ENCODE measurements at regions not wholly inside any gene's neighbourhood (a gene's known extent, or its start where the extent isn't known, plus 50 kb on each side); places are given as distances from the start of the nearest gene placed in this dataset.

GRCh38 chr18:73927496-73927895, 220.1 kb downstream of the FBXO15 start (continued):
- no peak for TF ChIP-seq NANOG (IDR thresholded peaks at IDR 0.05; ENCODE audit: borderline replicate concordance)
- no peak for TF ChIP-seq EZH2 (IDR thresholded peaks at IDR 0.05; ENCODE audit: low read depth, unreplicated experiment)
- no peak for TF ChIP-seq EZH2phosphoT487 (IDR thresholded peaks at IDR 0.05; ENCODE audit: unreplicated experiment)
- no peak for TF ChIP-seq STAT1 (IDR thresholded peaks at IDR 0.05; ENCODE audit: unreplicated experiment)
- no peak for TF ChIP-seq JUNB (IDR thresholded peaks at IDR 0.05; ENCODE audit: unreplicated experiment)
- TF ChIP-seq POLR2AphosphoS5 (IDR thresholded peaks at IDR 0.05; ENCODE audit: low read depth) = no peak

GRCh38 chr18:73924836-73925235, 222.8 kb downstream of the FBXO15 start:
- TF ChIP-seq, protein P1, sequence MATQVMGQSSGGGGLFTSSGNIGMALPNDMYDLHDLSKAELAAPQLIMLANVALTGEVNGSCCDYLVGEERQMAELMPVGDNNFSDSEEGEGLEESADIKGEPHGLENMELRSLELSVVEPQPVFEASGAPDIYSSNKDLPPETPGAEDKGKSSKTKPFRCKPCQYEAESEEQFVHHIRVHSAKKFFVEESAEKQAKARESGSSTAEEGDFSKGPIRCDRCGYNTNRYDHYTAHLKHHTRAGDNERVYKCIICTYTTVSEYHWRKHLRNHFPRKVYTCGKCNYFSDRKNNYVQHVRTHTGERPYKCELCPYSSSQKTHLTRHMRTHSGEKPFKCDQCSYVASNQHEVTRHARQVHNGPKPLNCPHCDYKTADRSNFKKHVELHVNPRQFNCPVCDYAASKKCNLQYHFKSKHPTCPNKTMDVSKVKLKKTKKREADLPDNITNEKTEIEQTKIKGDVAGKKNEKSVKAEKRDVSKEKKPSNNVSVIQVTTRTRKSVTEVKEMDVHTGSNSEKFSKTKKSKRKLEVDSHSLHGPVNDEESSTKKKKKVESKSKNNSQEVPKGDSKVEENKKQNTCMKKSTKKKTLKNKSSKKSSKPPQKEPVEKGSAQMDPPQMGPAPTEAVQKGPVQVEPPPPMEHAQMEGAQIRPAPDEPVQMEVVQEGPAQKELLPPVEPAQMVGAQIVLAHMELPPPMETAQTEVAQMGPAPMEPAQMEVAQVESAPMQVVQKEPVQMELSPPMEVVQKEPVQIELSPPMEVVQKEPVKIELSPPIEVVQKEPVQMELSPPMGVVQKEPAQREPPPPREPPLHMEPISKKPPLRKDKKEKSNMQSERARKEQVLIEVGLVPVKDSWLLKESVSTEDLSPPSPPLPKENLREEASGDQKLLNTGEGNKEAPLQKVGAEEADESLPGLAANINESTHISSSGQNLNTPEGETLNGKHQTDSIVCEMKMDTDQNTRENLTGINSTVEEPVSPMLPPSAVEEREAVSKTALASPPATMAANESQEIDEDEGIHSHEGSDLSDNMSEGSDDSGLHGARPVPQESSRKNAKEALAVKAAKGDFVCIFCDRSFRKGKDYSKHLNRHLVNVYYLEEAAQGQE (IDR thresholded peaks at IDR 0.05; ENCODE audit: unreplicated experiment) = no peak
- TF ChIP-seq STAT1 (IDR thresholded peaks at IDR 0.05; ENCODE audit: unreplicated experiment) (no peak), CREB1 (CRISPR knock-in tag; IDR thresholded peaks at IDR 0.05; ENCODE audit: low read depth) (no peak), ETS1 (IDR thresholded peaks at IDR 0.05) (no peak), POLR2AphosphoS5 (IDR thresholded peaks at IDR 0.05; ENCODE audit: low read depth) (no peak), ZNF331 (CRISPR knock-in tag; IDR thresholded peaks at IDR 0.05; ENCODE audit: low read depth) (no peak), EZH2phosphoT487 (IDR thresholded peaks at IDR 0.05; ENCODE audit: unreplicated experiment) (no peak)
- TF ChIP-seq, protein P2, sequence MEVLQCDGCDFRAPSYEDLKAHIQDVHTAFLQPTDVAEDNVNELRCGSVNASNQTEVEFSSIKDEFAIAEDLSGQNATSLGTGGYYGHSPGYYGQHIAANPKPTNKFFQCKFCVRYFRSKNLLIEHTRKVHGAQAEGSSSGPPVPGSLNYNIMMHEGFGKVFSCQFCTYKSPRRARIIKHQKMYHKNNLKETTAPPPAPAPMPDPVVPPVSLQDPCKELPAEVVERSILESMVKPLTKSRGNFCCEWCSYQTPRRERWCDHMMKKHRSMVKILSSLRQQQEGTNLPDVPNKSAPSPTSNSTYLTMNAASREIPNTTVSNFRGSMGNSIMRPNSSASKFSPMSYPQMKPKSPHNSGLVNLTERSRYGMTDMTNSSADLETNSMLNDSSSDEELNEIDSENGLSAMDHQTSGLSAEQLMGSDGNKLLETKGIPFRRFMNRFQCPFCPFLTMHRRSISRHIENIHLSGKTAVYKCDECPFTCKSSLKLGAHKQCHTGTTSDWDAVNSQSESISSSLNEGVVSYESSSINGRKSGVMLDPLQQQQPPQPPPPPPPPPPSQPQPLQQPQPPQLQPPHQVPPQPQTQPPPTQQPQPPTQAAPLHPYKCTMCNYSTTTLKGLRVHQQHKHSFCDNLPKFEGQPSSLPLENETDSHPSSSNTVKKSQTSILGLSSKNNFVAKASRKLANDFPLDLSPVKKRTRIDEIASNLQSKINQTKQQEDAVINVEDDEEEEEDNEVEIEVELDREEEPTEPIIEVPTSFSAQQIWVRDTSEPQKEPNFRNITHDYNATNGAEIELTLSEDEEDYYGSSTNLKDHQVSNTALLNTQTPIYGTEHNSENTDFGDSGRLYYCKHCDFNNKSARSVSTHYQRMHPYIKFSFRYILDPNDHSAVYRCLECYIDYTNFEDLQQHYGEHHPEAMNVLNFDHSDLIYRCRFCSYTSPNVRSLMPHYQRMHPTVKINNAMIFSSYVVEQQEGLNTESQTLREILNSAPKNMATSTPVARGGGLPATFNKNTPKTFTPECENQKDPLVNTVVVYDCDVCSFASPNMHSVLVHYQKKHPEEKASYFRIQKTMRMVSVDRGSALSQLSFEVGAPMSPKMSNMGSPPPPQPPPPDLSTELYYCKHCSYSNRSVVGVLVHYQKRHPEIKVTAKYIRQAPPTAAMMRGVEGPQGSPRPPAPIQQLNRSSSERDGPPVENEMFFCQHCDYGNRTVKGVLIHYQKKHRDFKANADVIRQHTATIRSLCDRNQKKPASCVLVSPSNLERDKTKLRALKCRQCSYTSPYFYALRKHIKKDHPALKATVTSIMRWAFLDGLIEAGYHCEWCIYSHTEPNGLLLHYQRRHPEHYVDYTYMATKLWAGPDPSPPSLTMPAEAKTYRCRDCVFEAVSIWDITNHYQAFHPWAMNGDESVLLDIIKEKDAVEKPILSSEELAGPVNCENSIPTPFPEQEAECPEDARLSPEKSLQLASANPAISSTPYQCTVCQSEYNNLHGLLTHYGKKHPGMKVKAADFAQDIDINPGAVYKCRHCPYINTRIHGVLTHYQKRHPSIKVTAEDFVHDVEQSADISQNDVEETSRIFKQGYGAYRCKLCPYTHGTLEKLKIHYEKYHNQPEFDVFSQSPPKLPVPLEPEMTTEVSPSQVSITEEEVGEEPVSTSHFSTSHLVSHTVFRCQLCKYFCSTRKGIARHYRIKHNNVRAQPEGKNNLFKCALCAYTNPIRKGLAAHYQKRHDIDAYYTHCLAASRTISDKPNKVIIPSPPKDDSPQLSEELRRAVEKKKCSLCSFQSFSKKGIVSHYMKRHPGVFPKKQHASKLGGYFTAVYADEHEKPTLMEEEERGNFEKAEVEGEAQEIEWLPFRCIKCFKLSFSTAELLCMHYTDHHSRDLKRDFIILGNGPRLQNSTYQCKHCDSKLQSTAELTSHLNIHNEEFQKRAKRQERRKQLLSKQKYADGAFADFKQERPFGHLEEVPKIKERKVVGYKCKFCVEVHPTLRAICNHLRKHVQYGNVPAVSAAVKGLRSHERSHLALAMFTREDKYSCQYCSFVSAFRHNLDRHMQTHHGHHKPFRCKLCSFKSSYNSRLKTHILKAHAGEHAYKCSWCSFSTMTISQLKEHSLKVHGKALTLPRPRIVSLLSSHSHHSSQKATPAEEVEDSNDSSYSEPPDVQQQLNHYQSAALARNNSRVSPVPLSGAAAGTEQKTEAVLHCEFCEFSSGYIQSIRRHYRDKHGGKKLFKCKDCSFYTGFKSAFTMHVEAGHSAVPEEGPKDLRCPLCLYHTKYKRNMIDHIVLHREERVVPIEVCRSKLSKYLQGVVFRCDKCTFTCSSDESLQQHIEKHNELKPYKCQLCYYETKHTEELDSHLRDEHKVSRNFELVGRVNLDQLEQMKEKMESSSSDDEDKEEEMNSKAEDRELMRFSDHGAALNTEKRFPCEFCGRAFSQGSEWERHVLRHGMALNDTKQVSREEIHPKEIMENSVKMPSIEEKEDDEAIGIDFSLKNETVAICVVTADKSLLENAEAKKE (CRISPR knock-in tag; IDR thresholded peaks at IDR 0.05) = no peak
- Histone ChIP-seq H3K27ac (ENCODE audit: low read depth) (no peak overlapping the region), H3K27me3 (ENCODE audit: insufficient read depth) (no peaks in the 10 kb centered on the region), H3K4me1 (ENCODE audit: insufficient read depth) (no peaks in the 10 kb centered on the region), H3K79me2 (replicated peaks; ENCODE audit: insufficient read depth) (no peaks in the 10 kb centered on the region), H3F3A (replicated peaks; ENCODE audit: low read depth) (no peaks in the 10 kb centered on the region), H3K4me2 (no peak overlapping the region), H3K9me2 (ENCODE audit: insufficient read depth) (peaks cover 3% of the 10 kb centered on the region; the same call in 1 of the 2 replicates), H2AFZ (no peak overlapping the region), H3K4me3 (no peak overlapping the region), H3K36me3 (ENCODE audit: insufficient read depth) (no peaks in the 10 kb centered on the region), H4K20me1 (replicated peaks; ENCODE audit: insufficient read depth) (no peaks in the 10 kb centered on the region)
- Mint-ChIP-seq H3K36me3 (ENCODE audit: low read depth) (no peaks in the 10 kb centered on the region), H3K27me3 (ENCODE audit: insufficient read depth, low read depth, poor library complexity) (no peaks in the 10 kb centered on the region), H3K4me3 (no peak overlapping the region), H3K9me3 (no peaks in the 10 kb centered on the region; the same call in 2 of the 3 replicates), H3K4me1 (no peaks in the 10 kb centered on the region), H3K27ac (no peak overlapping the region; the same call in 1 of the 2 replicates)
- ATAC-seq (no peak), DNase-seq (ENCODE audit: low spot score) (no peak)

Measured in GM23338 (cell line).